Stimulated activated CD8-positive, alpha-beta memory T cell treated with anti-CD3 and anti-CD28 coated beads, Interleukin-2, amount 100 ng/mL, for 48 hours (primary cell): ENCODE measurements at regions not wholly inside any gene's neighbourhood (a gene's known extent, or its start where the extent isn't known, plus 50 kb on each side); places are given as distances from the start of the nearest gene placed in this dataset.
"Not testable (repeated sequence)": the region's sequence is repeated elsewhere in the genome, so short reads cannot be mapped to it uniquely, and the experiment has no call there.

Experiments used
- DNase-seq, 2 donors: peaks; one replicate each; pipeline ENCODE4 v3.0.0-alpha.2; 2020; ENCODE audit warnings: low read depth in 2 of 2

DNA sequence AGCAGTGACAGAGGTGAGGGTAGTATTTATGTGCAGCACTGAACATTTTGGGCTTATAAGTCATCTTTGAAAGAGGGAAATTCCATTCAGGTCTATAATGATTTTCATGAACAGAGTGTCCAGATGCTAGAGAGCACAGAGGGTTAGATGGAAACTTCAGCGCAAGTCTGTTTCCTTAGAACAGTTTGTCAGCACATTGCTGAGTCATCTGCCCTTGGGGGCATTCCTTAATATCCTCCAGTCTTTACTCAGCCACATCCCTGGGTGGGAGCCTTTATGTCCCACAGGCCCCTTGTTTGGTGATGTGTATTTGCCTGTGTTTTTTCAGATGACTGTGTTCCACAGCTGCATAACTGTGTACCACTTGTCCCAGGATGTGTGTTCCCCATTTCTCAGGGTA is 138.5 kb upstream of the S1PR3 start:
- DNase-seq = no peak

DNA sequence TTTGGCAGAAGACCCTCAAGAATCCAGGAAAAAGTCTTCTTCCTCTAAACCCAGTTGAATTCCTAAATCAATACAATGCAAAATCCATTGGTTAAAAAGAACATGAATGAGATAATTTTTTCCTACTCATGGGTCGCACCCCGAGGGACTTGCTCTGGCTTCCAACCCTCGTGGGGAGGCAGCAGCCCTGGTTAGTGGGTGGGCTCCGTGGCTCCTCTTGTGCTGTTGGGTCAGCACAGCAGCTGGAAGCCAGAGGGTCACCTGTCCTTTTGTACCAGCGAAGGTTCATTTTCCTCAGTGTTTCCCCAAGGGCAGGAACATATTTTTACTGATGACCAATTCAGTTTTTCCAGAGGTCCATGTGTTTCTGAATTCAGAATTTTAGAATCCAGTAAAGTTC is 120.6 kb upstream of the S1PR3 start:
- DNase-seq = no peak

DNA sequence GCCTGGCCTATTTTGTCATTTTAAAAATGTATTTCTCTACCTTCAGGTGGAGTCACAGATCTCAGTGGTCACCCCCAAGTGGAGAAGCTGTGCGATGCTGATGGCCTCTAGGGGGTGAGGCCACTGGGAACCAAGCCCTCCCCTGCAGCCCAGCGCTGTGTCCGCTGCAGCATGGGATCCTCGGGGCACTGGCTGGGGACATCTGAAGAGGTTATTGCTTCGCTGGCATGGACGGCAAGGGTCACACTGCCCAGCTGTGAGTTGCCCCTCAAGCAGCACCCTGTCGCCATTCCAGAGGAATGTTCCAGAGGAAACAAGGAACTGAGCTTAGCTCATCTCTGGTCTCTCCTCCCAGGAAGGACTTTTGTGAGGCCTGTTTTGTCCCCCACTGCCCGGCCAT is 119.6 kb upstream of the S1PR3 start:
- DNase-seq = no peak

DNA sequence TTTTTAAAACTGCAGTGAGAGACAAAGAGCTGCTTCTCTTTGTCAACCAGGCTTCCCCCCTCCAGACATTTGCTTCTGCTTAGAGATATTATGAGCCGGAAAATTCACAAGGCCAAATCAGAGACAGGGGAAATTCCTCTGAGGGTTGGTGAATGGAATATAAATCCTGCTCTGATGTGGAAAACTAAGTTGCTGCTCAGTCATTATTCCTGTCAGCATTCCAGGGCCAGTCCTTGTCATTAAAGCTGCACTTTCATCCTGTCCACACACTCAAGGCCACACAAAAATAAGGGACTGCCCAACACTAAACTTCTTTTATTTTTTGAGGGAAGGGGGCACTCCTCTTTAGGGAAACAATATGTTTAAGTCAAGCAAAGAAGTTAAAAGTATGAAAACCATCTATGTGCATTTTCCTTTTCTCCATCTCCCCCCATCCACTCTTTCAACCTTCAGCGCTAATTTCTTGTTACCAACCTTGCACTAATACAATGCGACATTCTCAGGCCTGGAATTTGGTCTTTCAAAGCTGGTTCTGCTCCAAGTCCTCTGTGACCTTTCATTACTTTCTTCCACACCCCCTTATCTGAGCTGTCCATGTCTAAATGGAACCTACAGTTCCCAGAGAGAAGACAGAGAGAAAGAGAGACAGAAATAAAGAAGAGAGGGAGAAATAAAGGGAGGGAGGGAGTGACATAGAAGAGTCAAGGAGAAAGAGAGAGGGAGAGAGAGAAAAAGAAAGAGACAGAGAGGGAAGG is 118.9 kb upstream of the S1PR3 start:
- no peak for DNase-seq

DNA sequence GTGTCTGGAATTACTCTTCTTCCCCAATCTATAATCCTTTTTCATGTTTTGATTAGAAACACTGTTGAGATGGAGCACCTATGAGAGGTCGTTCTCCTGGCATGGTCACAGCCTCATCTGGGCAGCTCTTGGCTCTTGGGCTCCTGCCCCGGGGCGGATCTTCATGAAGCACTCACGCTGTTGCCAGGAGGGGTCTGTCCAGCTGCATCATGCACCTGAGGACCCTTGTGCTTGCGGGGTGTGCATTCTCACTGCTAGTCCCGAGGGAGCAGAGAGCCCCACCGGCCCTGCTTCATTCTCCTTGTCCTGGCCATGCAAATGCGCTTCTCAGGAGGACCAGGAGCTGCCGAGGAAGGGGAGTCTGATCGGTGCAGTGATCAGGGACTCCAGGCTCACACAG is 117.6 kb upstream of the S1PR3 start:
- no peak for DNase-seq

DNA sequence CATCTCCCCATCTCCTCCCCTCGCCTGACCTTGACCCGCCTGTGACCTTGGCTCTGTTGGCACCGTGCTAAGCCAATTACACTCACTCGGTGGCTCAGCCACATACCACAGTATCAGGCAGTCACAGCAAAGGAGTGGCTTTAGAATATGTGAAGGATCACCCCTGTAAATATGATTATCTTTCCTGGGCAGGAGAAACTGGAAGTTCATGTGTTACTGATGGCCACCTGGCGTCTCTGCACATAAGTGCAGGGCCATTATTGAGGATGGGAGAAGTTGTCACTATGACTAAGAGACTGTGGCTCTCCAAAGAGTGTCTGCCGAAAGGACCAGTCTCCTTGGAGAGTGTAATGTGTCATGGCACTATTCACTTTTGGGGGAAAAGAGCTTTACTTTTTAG is 116.9 kb upstream of the S1PR3 start:
- DNase-seq = no peak

DNA sequence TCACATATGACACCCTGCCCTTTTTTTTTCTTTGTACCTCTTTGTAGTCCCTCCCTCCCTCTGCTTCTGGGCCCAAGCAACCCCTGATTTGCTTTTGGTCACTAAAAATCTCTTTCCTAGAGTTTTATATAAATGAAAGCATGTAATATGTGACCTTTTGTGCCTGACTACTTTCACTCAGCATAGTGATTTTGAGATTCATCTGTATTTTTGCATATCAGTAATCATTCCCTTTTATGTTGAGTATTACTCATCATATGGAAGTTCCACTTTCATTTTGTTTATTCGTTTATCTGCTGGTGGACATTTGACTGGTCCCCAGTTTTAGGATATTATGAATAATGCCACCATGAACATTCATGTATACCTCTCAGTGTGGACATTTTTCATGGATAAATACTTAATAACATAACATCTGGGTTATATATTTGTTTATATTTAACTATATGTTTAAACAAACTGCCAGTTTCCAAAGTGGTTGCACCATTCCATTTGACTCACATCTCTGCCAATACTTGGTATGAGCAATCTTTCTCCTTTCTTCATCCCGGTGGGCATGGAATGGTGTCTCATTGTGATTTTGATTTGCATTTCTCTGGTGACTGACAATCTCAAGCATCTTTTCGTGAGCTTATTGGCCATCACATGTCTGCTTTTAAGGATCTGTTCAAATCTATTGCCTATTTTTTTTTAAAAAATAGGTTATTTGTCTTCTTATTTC is 115.7 kb upstream of the S1PR3 start:
- no peak for DNase-seq

DNA sequence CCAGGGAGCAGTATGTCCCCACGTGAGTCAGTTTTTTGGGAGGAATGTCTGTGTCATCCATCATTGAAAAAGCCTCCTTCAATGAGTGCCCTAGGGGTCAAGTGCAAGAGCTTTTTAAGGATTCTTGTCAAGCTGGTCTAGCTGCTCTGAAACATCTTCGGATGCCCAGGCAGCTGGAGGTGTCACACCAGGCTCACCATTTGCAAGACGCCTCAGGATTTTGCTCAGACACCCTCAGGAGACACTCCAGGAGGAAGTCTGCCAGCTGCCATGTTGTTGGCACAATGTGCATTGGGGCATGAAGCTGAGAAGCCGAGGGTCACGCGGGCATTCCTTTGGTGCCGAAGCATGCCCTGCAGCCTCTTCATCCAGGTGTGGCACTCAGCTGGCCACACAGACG is 111.1 kb upstream of the S1PR3 start:
- DNase-seq = no peak

DNA sequence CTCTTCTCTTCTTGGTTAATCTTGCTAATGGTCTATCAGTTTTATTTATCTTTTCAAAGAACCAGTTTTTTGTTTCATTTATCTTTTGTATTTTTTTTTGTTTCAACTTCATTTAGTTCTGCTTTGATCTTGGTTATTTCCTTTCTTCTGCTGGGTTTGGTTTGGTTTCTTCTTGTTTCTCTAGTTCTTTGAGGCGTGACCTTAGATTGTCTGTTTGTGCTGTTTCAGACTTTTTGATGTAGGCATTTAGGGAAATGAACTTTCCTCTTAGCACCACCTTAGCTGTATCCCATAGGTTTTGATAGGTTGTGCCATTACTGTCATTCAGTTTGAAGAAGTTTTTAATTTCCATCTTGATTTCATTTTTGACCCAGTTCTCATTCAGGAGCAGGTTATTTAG is 107.0 kb upstream of the S1PR3 start:
- DNase-seq = not testable (repeated sequence)

DNA sequence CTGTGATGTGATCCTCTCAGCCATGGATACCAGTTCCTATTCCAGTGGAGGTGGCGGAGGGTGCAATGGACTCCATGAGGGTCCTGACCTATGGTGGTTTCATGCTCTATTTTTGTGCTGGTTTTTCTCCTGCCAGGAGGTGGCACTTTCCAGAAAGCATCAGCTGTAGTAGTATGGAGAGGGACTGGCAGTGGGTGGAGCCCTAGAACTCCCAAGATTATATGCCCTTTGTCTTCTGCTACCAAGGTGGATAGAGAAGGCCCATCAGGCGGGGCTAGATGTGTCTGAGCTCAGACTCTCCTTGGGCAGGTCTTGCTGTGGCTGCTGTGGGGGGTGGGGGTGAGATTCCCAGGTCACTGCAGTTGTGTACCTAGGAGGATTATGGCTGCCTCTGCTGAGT is 104.5 kb upstream of the S1PR3 start:
- DNase-seq = not testable (repeated sequence)

DNA sequence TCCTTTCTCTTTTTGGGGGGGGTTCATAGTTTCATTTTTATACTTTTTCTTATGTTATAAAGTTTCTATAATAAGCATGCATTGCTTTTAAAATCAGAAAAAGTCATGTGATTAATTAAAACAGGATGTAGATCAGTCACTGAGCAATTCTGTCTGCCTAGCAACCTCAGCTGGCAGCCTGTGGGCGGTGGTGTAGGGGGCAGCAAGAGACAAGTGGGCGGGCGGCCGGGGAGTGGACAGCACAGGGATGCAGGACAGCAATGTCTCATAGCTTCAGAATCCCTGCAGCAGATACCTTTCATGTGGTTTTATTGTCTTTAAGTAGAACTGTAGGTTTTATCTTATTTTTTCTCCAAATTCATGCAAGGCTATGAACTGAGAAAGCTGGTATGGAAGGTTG is 101.9 kb upstream of the S1PR3 start:
- DNase-seq = no peak

DNA sequence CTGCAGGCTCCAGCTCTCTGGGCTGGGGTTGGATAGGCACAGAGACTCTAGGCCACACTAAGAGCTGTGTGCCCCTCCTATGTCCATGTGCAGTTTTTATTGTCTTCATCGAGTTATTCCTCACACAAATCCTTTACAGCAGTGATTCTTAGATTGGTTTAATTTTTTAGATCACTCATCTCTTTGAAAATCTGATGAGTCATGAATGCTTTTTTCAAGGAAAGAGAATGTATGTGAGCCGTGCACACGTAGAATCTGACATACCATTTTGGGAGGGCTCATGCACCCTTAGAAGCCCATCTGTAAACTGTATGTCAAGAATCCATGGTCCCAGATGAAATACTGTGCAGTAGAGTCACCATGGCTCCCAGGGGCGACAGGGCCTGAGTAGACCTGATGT is 100.7 kb upstream of the S1PR3 start:
- no peak for DNase-seq

DNA sequence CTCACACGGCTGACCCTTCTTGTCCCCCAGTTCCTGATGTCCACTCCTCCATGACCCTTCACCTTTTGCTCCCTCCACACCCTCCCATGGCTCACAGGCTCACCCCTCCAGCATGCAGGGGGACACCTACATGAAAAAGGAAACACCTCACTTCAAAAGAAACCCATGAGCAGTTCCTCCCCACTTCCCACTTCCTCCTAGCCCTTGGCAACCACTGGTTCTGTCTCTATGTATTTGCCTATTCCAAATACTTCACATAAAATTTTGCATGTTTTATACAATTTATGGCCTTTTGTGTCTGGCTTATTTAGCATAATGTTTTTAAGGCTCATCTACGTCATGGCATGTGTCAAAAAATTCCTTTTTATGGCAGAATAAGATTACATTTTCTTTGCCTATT is 100.2 kb upstream of the S1PR3 start:
- DNase-seq = no peak

DNA sequence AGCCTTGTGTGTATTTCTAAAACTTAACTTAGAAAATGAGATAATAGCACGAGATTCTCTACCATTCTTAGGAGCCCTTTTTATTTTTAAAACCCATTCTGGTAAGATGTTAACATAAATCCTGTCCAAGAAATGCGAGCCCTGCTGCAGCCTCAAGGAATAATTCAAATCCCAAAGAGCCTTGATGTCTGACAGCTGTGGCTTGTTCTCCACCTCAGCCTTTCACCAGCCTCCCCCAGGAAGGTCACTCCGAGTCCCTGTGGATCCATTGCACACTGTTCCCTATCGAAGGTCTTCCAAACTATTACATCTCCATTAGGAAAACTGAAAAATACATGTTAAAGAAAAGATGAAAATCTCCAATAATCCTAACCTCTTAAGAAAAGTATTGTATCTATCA is 98.5 kb upstream of the S1PR3 start:
- no peak for DNase-seq

DNA sequence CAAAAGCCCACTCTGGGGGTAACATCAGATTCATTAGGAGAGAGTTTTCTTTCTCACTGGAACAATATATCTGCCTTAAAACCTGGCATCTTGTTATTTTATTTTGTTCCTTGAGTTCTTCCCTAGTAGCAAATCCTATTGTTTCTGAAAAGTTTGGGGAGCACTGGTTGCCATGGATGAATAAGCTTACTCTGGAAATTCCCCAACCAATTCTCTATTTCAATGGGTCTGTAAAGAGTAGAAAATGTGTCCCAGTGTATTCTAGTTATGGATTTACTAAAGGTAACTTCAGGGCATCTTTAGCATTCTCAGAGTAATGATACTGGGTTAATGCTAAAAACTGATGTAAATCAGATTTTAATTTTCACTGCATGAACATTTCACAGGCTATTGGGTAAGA is 94.2 kb upstream of the S1PR3 start:
- no peak for DNase-seq

DNA sequence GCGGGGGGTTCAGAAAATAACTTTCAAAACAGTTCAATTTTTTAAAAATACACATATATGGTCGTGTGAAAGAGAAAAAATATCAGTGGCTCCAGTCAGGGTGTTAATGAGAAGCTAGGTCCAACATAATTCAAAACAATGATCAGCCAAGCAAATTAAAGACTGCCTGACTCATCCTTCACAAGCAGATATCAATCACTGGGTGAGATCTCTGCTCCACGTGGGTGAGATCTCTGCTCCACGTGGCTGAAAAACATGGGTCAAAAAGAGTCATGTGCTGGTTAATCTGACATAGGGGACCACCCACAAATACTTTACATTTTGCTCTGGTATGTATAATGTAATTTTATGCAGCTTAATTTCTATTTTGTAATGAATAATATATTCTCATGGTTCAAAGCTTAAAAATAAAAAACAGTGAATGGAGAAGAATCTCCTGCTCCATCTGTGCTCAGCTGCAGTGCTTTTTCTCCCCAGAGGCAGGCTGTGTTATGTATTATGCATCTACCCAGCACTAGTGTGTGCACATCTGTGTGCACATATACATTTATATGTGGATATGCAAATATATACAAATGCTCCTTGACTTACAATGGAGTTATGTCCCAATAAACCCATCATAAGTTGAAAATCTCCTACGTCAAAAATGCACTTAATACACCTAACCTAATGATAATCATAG is 93.1 kb upstream of the S1PR3 start:
- no peak for DNase-seq

DNA sequence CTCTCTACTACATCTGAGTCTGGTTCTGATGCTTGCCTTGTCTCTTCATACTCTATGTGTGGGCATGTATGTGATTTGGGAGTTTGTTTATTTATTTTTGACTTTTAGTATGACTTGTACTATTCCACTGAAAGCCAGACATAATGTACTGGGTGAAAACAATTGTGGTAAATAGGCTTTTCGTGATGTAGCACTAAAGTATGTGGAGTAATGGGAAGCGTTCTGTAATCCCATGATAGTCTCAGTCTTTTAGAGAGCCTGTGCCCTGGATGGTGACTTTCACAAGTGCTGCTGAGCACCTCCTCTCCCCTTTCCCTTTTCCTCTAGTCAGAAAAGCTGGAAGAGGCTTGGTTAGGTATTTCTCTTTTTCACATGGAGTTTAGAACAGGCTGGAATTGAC is 85.8 kb upstream of the S1PR3 start:
- DNase-seq = no peak

DNA sequence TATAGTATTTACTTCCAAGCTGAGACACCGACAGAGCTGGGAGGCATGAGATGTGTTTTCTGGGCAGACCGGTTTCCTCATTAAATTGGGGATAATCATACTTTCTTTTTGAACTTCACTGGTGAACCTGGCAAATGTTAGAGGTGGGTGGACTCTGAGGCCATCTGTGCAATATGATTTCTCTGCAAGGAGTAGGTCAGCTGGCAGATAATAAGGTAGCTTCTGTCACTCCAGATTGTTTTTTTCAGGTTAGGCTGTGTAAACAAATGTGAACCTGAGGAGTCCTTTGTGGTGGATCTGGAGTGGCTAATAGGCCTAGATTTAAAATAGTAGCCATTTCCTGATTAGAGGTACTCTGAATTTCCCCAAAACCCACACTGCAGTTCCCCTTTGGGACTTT is 75.4 kb upstream of the S1PR3 start:
- no peak for DNase-seq

DNA sequence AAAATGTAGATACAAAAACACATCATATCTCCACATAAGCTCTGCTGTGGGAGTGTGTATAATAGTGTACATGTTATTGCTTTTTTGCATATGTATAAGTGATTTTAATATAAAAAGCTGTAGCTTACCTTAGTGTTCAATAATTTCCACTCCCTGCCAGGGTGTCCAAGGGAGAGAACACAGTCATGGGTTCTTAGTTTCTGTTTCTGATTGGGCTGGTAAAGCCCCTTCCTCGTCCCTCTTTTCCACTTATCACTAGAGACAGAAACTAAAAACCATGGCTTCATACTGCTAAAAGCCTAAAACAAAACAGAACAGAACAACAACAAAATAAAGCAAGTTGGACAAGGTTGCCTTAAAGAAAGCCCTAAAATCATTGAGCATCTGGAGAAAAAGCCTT is 74.4 kb upstream of the S1PR3 start:
- no peak for DNase-seq

DNA sequence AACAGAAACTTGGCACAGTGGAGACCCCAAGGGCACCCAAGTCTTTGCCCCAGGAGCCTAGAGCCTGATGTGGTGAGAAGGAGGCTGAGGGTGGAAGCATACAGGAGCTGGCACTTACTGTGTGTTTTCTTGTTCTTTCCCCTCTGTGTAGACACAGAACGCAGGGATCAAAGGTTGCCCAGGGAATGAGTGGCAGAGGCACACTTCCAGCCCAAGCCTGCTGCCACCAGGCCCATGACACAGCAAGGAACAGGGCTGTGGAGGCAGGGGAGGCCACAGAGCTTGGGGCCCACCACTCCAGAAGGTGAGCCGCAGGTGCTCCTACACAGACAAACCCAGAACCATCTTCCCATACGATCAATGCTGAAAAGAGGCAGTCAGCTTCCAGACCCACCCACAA is 73.9 kb upstream of the S1PR3 start:
- no peak for DNase-seq

DNA sequence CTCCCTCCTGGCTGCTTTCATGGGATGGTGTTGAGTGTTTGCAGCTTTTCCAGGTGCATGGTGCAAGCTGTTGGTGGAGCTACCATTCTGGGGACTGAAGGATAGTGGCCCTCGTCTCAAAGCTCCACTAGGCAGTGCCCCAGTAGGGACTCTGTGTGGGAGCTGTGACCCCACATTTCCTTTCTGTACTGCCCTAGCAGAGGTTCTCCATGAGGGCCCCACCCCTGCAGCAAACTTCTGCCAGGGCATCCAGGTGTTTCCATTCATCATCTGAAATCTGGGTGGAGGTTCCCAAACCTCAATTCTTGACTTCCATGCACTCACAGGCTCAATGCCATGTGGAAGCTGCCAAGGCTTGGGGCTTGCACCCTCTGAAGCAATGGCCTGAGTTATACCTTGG is 72.7 kb upstream of the S1PR3 start:
- DNase-seq = not testable (repeated sequence)

DNA sequence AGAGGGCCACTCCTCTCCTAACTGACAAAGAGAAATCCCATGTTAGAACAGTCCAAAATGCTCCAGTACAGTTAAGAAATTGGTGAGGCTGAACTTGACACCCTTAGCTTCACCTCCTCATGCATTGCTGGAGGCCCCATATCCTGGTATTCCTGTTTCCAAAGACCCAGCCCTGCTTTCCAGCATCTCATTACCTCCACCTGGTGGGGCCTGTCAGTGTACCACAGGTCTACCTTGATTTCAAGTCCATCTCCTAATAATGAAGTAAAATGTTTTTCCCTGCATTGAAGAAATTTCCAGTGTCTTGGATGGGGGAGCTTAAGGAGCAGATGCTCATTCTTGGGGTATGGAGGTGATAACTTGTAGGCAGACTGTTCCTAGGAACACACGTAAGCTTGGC is 70.6 kb upstream of the S1PR3 start:
- no peak for DNase-seq

DNA sequence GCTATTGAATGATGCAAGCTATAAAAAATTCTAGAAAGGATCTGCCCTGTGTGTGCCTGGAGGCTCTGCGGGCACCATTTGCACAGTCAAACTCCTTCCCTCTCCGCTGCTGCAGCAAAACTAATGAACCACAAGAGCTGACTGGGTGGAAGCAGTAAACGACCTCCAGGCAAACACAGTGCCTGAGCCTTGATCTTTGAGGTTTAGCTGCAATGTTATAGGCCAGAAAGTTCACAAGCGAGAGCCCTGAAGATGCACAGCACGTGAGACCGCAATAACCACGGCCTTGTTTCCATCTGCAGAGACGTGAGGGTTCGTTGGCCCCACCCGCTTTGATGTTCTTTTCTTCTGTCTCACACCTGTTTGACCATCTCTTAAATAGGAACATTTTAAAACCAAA is 69.2 kb upstream of the S1PR3 start:
- peak in 1 of 2 donors; percentile 24 for DNase-seq
